HepG2 (cell line): ENCODE measurements at regions not wholly inside any gene's neighbourhood (a gene's known extent, or its start where the extent isn't known, plus 50 kb on each side); places are given as distances from the start of the nearest gene placed in this dataset.
A peak's percentile ranks its signal among the peaks of the same experiment; 100 is the strongest.

Experiments used
- ATAC-seq: fragments of 200-7000 bp; cut with Tn5 transposase; 3 replicates; pipeline ENCODE4 v1.9.1; 2020; ENCODE audit warnings: mild to moderate bottlenecking, moderate library complexity
- BruUV-seq: library from RNA; stranded (reverse); fragments of 400-500 nt; replicated peaks from 2 replicates; lab custom pipeline; 2021; lab: Mats Ljungman, UMichigan
- CTCF ChIA-PET: fragments of 300-600 bp; formaldehyde crosslinking; extraction: SDS; loops from one replicate; lab custom pipeline; 2021; ENCODE audit warnings: low total read pairs, inconsistent platforms, low intra/inter-chr PET ratio; lab: Yijun Ruan, JAX
- POLR2A ChIA-PET: fragments of 350-600 bp; sonication (Branson Sonifier 250); formaldehyde crosslinking; loops from one replicate; lab custom pipeline; 2020; ENCODE audit warnings: antibody characterized with exemption, inconsistent platforms; lab: Yijun Ruan, JAX
- DNase-seq: peaks from one replicate; pipeline ENCODE4 v3.0.0-alpha.2; 2015; ENCODE audit warnings: low spot score
- FAIRE-seq: peaks from 3 replicates; lab custom pipeline; 2011; peaks lifted over from hg19 to GRCh38; lab: Jason Lieb, UNC
- H2AFZ ChIP-seq: one replicate; pipeline ENCODE4 v1.6.1; 2011; ENCODE audit warnings: low read length, inconsistent platforms
- H3K27ac ChIP-seq: fragments of 300-600 bp; 3 replicates; pipeline ENCODE4 v1.8.0; 2011; ENCODE audit warnings: mixed run types, mild to moderate bottlenecking, mixed read lengths, low read length, inconsistent platforms; ENCODE audit not compliant: insufficient read depth; ENCODE audit errors: extremely low read length
- H3K27me3 ChIP-seq, 2 experiments: fragments of 200-600 bp in 1 of 2; 2 replicates in 1 of 2; 3 replicates in 1 of 2; pipeline versions ENCODE4 v1.6.0 to v1.8.0; 2011; ENCODE audit warnings: low read length in 2 of 2, mild to moderate bottlenecking in 2 of 2, moderate library complexity in 2 of 2, inconsistent platforms in 1 of 2; ENCODE audit not compliant: insufficient read depth in 2 of 2, control insufficient read depth in 1 of 2
- H3K36me3 ChIP-seq, 2 experiments: fragments of 200-600 bp in 1 of 2; replicated peaks in 1 of 2; 2 replicates in 1 of 2; 3 replicates in 1 of 2; pipeline versions ENCODE4 v1.5.1 to v1.8.0; 2011; ENCODE audit warnings: low read length in 2 of 2, inconsistent platforms in 1 of 2; ENCODE audit not compliant: insufficient read depth in 2 of 2, control insufficient read depth in 1 of 2
- H3K4me1 ChIP-seq: 2 replicates; pipeline ENCODE4 v1.5.1; 2012; ENCODE audit warnings: low read length, inconsistent platforms; ENCODE audit not compliant: insufficient read depth
- H3K4me2 ChIP-seq: 2 replicates; pipeline ENCODE4 v1.6.0; 2011; ENCODE audit warnings: low read depth, low read length, inconsistent platforms
- H3K4me3 ChIP-seq, 3 experiments: fragments of 200-600 bp in 1 of 3; sonication (generic), shearing (Covaris generic) in 1 of 3; replicated peaks in 1 of 3; 2 replicates each; pipeline ENCODE4 v1.5.1; 2011 to 2016; ENCODE audit warnings: low read length in 3 of 3, inconsistent platforms in 2 of 3, low read depth in 2 of 3, mild to moderate bottlenecking in 2 of 3, control low read depth in 1 of 3, mixed read lengths in 1 of 3; ENCODE audit not compliant: insufficient read depth in 1 of 3
- H3K79me2 ChIP-seq: one replicate; pipeline ENCODE4 v1.6.1; 2011; ENCODE audit warnings: low read length, inconsistent platforms; ENCODE audit not compliant: insufficient read depth
- H3K9ac ChIP-seq: 2 replicates; pipeline ENCODE4 v1.6.0; 2011; ENCODE audit warnings: mild to moderate bottlenecking, low read depth, low read length, inconsistent platforms; ENCODE audit not compliant: insufficient read depth
- H3K9me3 ChIP-seq: 2 replicates; pipeline ENCODE4 v1.5.1; 2012; ENCODE audit warnings: mild to moderate bottlenecking, low read length
- H4K20me1 ChIP-seq: 2 replicates; pipeline ENCODE4 v1.6.0; 2011; ENCODE audit warnings: inconsistent platforms, mild to moderate bottlenecking, low read length, moderate library complexity; ENCODE audit not compliant: insufficient read depth
- ARNT2 ChIP-seq: sonication (generic); formaldehyde crosslinking; IDR thresholded peaks from 2 replicates; pipeline ENCODE4 v1.8.0; 2022; ENCODE audit warnings: mild to moderate bottlenecking, low read depth, missing genetic modification reagents, moderate library complexity
- ATF3 ChIP-seq: sonication (generic); formaldehyde crosslinking; IDR thresholded peaks from 2 replicates; pipeline ENCODE4 v1.4.0; 2020; ENCODE audit warnings: missing genetic modification reagents
- HDAC1 ChIP-seq: sonication (generic); formaldehyde crosslinking; IDR thresholded peaks from 2 replicates; pipeline ENCODE4 v1.5.1; 2020; ENCODE audit warnings: mild to moderate bottlenecking, missing genetic modification reagents
- JUNB ChIP-seq: sonication (generic); formaldehyde crosslinking; IDR thresholded peaks from 2 replicates; pipeline ENCODE4 v1.8.0; 2022; ENCODE audit warnings: missing genetic modification reagents, mild to moderate bottlenecking, borderline replicate concordance
- NFIC ChIP-seq: IDR thresholded peaks from 2 replicates; pipeline ENCODE4 v1.6.1; 2012; ENCODE audit warnings: mild to moderate bottlenecking, low read length, inconsistent platforms
- NPAS2 ChIP-seq: sonication (generic); formaldehyde crosslinking; IDR thresholded peaks from 2 replicates; pipeline ENCODE4 v1.8.0; 2022; ENCODE audit warnings: mild to moderate bottlenecking, missing genetic modification reagents, borderline replicate concordance
- REPIN1 ChIP-seq: sonication (generic); formaldehyde crosslinking; IDR thresholded peaks from 2 replicates; pipeline ENCODE4 v1.8.0; 2022; ENCODE audit warnings: missing genetic modification reagents, low read depth, mild to moderate bottlenecking, borderline replicate concordance
- ZNF253 ChIP-seq: sonication (generic); formaldehyde crosslinking; IDR thresholded peaks from 2 replicates; pipeline ENCODE4 v1.8.0; 2022; ENCODE audit warnings: mild to moderate bottlenecking, missing genetic modification reagents, borderline replicate concordance
- ZNF431 ChIP-seq: sonication (generic); formaldehyde crosslinking; IDR thresholded peaks from 2 replicates; pipeline ENCODE4 v1.9.0; 2022; ENCODE audit warnings: missing genetic modification reagents, low read depth, mild to moderate bottlenecking, borderline replicate concordance
- ZNF687 ChIP-seq: sonication (generic); formaldehyde crosslinking; IDR thresholded peaks from 2 replicates; pipeline ENCODE4 v1.5.1; 2020; ENCODE audit warnings: mild to moderate bottlenecking, missing genetic modification reagents, moderate library complexity
- ZNF737 ChIP-seq: sonication (generic); formaldehyde crosslinking; IDR thresholded peaks from 2 replicates; pipeline ENCODE4 v1.5.0; 2020; ENCODE audit warnings: missing genetic modification reagents, mild to moderate bottlenecking, borderline replicate concordance
- ZNF776 ChIP-seq: sonication (generic); formaldehyde crosslinking; IDR thresholded peaks from 2 replicates; pipeline ENCODE4 v1.4.0; 2020; ENCODE audit warnings: mild to moderate bottlenecking, missing genetic modification reagents
- WGBS: methylation state at CpG from one replicate; pipeline ENCODE4 v1.1.6; 2017; ENCODE audit warnings: low lambda C conversion rate; 5-methylcytosine and 5-hydroxymethylcytosine counted together
- in situ Hi-C: cut with HindIII; loops from 2 replicates; pipeline ENCODE4 v1.10.0; 2017; ENCODE audit warnings: low pct_unique_long_range_greater_than_20kb; ENCODE audit not compliant: extremely low pct_ligation_motif_present
- intact Hi-C: fragments of 100-400 bp; cut with micrococcal nuclease; formaldehyde crosslinking; loops from one replicate; pipeline ENCODE4 v1.10.0; 2022; ENCODE audit not compliant: unreplicated experiment
- TF ChIP-seq, protein P1 (sequence below): sonication (generic); formaldehyde crosslinking; IDR thresholded peaks from 2 replicates; pipeline ENCODE4 v1.8.0; 2022; ENCODE audit warnings: low read depth, missing genetic modification reagents
- TF ChIP-seq, protein P2 (sequence below): sonication (generic); formaldehyde crosslinking; IDR thresholded peaks from 2 replicates; pipeline ENCODE4 v1.4.0; 2020; ENCODE audit warnings: missing genetic modification reagents

DNA sequence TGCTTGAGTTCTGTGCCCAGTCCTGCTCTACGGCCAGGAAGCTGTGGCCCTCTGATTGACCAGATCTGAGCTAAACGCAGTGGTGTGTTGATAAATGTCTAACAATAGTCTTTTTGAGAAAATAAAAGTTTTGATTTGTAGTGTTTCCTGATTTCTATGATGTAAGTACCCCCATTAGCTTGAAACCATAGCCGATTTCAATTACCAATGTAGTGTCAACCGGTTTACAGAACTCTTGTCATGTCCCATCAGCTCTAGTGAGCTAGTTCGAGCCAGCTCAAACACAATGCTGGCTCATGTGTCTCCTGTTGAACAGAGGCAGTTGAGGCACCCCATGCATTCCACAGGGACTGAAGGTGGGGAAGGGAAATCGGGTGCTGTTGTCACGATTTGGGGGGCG lies 56.7 kb upstream of the ZMYND8 start (continued):
- TF ChIP-seq ARNT2 (CRISPR knock-in tag) (no peak), ATF3 (CRISPR knock-in tag) (no peak), ZNF737 (CRISPR knock-in tag) (no peak)

GRCh38 chr20:47417245-47418068 lies 61.0 kb upstream of the ZMYND8 start:
- CTCF ChIA-PET, result no interaction called here
- H3K9ac ChIP-seq, result no peak overlapping the region
- intact Hi-C loops, result loop anchor here (5.0 kb wide), 1 partner anchor 40 kb away; no protein-coding TSS in a partner anchor
- in situ Hi-C loops, result no loop called here
- H3K4me3 ChIP-seq, result peak overlapping the region in 1 of 3 experiments; percentile 27; a peak in 1 of 6 replicates
- H3K27ac ChIP-seq, result peak overlapping the region; percentile 38
- peak; percentile 54 for ATAC-seq
- FAIRE-seq, result peak; percentile 83
- no peaks in the 10 kb centered on the region for H3K36me3 ChIP-seq
- no peaks in the 10 kb centered on the region for H3K27me3 ChIP-seq
- no peaks in the 10 kb centered on the region for H3K79me2 ChIP-seq
- peak overlapping the region; percentile 72 for H3K4me2 ChIP-seq
- no peaks in the 10 kb centered on the region for H4K20me1 ChIP-seq
- peaks cover 67% of the 10 kb centered on the region for H3K4me1 ChIP-seq
- peak overlapping the region; percentile 44 for H2AFZ ChIP-seq
- peak; percentile 74 for DNase-seq
- no peaks in the 10 kb centered on the region for H3K9me3 ChIP-seq
- POLR2A ChIA-PET, result interaction anchor here (0.7 to 1.3 kb wide), 8 partner anchors 15 to 819 kb away, joined by 3 to 5 read pairs (median 3); partner anchors contain the start of genes NCOA3 and ZMYND8
- no TSS peak for BruUV-seq
- WGBS, result 38% methylated on average over 7 of the region's 7 CpGs
- TF ChIP-seq, protein P1, sequence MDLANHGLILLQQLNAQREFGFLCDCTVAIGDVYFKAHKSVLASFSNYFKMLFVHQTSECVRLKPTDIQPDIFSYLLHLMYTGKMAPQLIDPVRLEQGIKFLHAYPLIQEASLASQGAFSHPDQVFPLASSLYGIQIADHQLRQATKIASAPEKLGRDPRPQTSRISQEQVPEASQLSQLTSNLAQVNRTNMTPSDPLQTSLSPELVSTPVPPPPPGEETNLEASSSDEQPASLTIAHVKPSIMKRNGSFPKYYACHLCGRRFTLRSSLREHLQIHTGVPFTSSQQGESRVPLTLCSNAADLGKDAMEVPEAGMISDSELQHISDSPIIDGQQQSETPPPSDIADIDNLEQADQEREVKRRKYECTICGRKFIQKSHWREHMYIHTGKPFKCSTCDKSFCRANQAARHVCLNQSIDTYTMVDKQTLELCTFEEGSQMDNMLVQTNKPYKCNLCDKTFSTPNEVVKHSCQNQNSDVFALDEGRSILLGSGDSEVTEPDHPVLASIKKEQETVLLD (CRISPR knock-in tag), result no peak
- TF ChIP-seq, protein P2, sequence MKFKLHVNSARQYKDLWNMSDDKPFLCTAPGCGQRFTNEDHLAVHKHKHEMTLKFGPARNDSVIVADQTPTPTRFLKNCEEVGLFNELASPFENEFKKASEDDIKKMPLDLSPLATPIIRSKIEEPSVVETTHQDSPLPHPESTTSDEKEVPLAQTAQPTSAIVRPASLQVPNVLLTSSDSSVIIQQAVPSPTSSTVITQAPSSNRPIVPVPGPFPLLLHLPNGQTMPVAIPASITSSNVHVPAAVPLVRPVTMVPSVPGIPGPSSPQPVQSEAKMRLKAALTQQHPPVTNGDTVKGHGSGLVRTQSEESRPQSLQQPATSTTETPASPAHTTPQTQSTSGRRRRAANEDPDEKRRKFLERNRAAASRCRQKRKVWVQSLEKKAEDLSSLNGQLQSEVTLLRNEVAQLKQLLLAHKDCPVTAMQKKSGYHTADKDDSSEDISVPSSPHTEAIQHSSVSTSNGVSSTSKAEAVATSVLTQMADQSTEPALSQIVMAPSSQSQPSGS, result no peak; the same call in 1 of the 2 replicates
- TF ChIP-seq NFIC (peak; percentile 44), ZNF431 (CRISPR knock-in tag) (no peak), REPIN1 (no peak), NPAS2 (CRISPR knock-in tag) (no peak), JUNB (CRISPR knock-in tag) (no peak), ZNF687 (CRISPR knock-in tag) (no peak), ZNF776 (no peak), ZNF253 (CRISPR knock-in tag) (no peak), HDAC1 (CRISPR knock-in tag) (peak; percentile 67; the same call in 1 of the 2 replicates)
